GM23338 (cell line): ENCODE measurements at regions not wholly inside any gene's neighbourhood (a gene's known extent, or its start where the extent isn't known, plus 50 kb on each side); places are given as distances from the start of the nearest gene placed in this dataset.
A peak's percentile ranks its signal among the peaks of the same experiment; 100 is the strongest.
"Not testable (repeated sequence)": the region's sequence is repeated elsewhere in the genome, so short reads cannot be mapped to it uniquely, and the experiment has no call there.

Experiments
- ATAC-seq: fragments of 200-7000 bp; cut with Tn5 transposase; 3 replicates; pipeline ENCODE4 v1.9.1; 2020
- DNase-seq: peaks from one replicate; pipeline ENCODE4 v3.0.0-alpha.2; 2015; ENCODE audit warnings: low spot score
- H2AFZ ChIP-seq: fragments of 200-600 bp; sonication (generic); 2 replicates; pipeline ENCODE4 v1.8.0; 2016; ENCODE audit warnings: antibody characterized with exemption, mild to moderate bottlenecking, moderate library complexity
- H3F3A ChIP-seq: fragments of 200-600 bp; sonication (generic); replicated peaks from 2 replicates; pipeline ENCODE4 v1.8.0; 2017; ENCODE audit warnings: antibody characterized with exemption, mixed run types, low read depth
- H3K27ac ChIP-seq: fragments of 200-600 bp; sonication (generic); 2 replicates; pipeline ENCODE4 v1.6.1; 2016; ENCODE audit warnings: low read depth
- H3K27me3 ChIP-seq: fragments of 200-600 bp; sonication (generic); 2 replicates; pipeline ENCODE4 v1.8.0; 2016; ENCODE audit warnings: mild to moderate bottlenecking, mixed run types, moderate library complexity; ENCODE audit not compliant: insufficient read depth
- H3K36me3 ChIP-seq: fragments of 200-600 bp; sonication (generic); 2 replicates; pipeline ENCODE4 v1.8.0; 2016; ENCODE audit warnings: mild to moderate bottlenecking; ENCODE audit not compliant: insufficient read depth
- H3K4me1 ChIP-seq: fragments of 200-600 bp; sonication (generic); 2 replicates; pipeline ENCODE4 v1.8.0; 2016; ENCODE audit warnings: mild to moderate bottlenecking, moderate library complexity; ENCODE audit not compliant: insufficient read depth
- H3K4me2 ChIP-seq: fragments of 200-600 bp; sonication (generic); 2 replicates; pipeline ENCODE4 v1.7.1; 2017; ENCODE audit warnings: mixed run types
- H3K4me3 ChIP-seq: fragments of 200-600 bp; sonication (generic); 2 replicates; pipeline ENCODE4 v1.6.1; 2016; ENCODE audit warnings: mixed run types
- H3K79me2 ChIP-seq: fragments of 200-600 bp; sonication (generic); replicated peaks from 2 replicates; pipeline ENCODE4 v1.8.0; 2017; ENCODE audit warnings: mild to moderate bottlenecking; ENCODE audit not compliant: insufficient read depth
- H3K9me2 ChIP-seq: fragments of 200-600 bp; sonication (generic); 2 replicates; pipeline ENCODE4 v1.8.0; 2017; ENCODE audit not compliant: insufficient read depth
- H4K20me1 ChIP-seq: fragments of 200-600 bp; sonication (generic); replicated peaks from 2 replicates; pipeline ENCODE4 v1.8.0; 2017; ENCODE audit warnings: mild to moderate bottlenecking; ENCODE audit not compliant: insufficient read depth
- H3K27ac Mint-ChIP-seq: 2 replicates; pipeline ENCODE4 v1.8.0; 2020; ENCODE audit warnings: inconsistent platforms, mild to moderate bottlenecking, moderate library complexity, mixed read lengths
- H3K27me3 Mint-ChIP-seq: 3 replicates; pipeline ENCODE4 v1.8.0; 2022; ENCODE audit warnings: low read depth, mild to moderate bottlenecking, moderate library complexity, mixed read lengths, inconsistent platforms; ENCODE audit not compliant: insufficient read depth, poor library complexity
- H3K36me3 Mint-ChIP-seq: 3 replicates; pipeline ENCODE4 v1.8.0; 2021; ENCODE audit warnings: low read depth, mild to moderate bottlenecking, inconsistent platforms, moderate library complexity, mixed read lengths
- H3K4me1 Mint-ChIP-seq: 3 replicates; pipeline ENCODE4 v1.8.0; 2020; ENCODE audit warnings: mild to moderate bottlenecking, inconsistent platforms, mixed read lengths
- H3K4me3 Mint-ChIP-seq: 3 replicates; pipeline ENCODE4 v1.8.0; 2021; ENCODE audit warnings: moderate library complexity, mild to moderate bottlenecking, inconsistent platforms, mixed read lengths
- H3K9me3 Mint-ChIP-seq: 3 replicates; pipeline ENCODE4 v1.8.0; 2020; ENCODE audit warnings: moderate library complexity, mild to moderate bottlenecking, inconsistent platforms, mixed read lengths
- EZH2phosphoT487 ChIP-seq: fragments of 200-600 bp; sonication (generic); IDR thresholded peaks from one replicate; pipeline ENCODE4 v1.8.1; 2018; ENCODE audit warnings: antibody characterized with exemption; ENCODE audit not compliant: unreplicated experiment
- JUNB ChIP-seq: IDR thresholded peaks from one replicate; pipeline ENCODE4 v1.6.1; 2016; ENCODE audit warnings: antibody characterized with exemption; ENCODE audit not compliant: unreplicated experiment
- NANOG ChIP-seq: IDR thresholded peaks from 2 replicates; pipeline ENCODE4 v1.6.1; 2016; ENCODE audit warnings: antibody characterized with exemption, borderline replicate concordance
- ZNF114 ChIP-seq: fragments of 250-450 bp; sonication (Bioruptor Pico); IDR thresholded peaks from 2 replicates; pipeline ENCODE4 v1.5.0; 2020; ENCODE audit warnings: mild to moderate bottlenecking, moderate library complexity
- ZNF331 ChIP-seq: fragments of 250-450 bp; sonication (Bioruptor Pico); IDR thresholded peaks from 2 replicates; pipeline ENCODE4 v1.5.0; 2020; ENCODE audit warnings: low read depth, mild to moderate bottlenecking, moderate library complexity
- TF ChIP-seq, protein P1 (sequence below): fragments of 250-450 bp; sonication (Bioruptor Pico); IDR thresholded peaks from 2 replicates; pipeline ENCODE4 v1.5.0; 2020; ENCODE audit warnings: mild to moderate bottlenecking, moderate library complexity
- TF ChIP-seq, protein P2 (sequence below), 2 experiments: fragments of 200-600 bp in 1 of 2; sonication (generic) in 1 of 2; conservative IDR thresholded peaks; 2 replicates each; pipeline versions ENCODE4 v1.5.1 to v1.6.1; 2016 to 2017; ENCODE audit warnings: antibody characterized with exemption in 2 of 2, low read depth in 2 of 2, mild to moderate bottlenecking in 2 of 2, moderate library complexity in 1 of 2

- TF ChIP-seq, protein P1, sequence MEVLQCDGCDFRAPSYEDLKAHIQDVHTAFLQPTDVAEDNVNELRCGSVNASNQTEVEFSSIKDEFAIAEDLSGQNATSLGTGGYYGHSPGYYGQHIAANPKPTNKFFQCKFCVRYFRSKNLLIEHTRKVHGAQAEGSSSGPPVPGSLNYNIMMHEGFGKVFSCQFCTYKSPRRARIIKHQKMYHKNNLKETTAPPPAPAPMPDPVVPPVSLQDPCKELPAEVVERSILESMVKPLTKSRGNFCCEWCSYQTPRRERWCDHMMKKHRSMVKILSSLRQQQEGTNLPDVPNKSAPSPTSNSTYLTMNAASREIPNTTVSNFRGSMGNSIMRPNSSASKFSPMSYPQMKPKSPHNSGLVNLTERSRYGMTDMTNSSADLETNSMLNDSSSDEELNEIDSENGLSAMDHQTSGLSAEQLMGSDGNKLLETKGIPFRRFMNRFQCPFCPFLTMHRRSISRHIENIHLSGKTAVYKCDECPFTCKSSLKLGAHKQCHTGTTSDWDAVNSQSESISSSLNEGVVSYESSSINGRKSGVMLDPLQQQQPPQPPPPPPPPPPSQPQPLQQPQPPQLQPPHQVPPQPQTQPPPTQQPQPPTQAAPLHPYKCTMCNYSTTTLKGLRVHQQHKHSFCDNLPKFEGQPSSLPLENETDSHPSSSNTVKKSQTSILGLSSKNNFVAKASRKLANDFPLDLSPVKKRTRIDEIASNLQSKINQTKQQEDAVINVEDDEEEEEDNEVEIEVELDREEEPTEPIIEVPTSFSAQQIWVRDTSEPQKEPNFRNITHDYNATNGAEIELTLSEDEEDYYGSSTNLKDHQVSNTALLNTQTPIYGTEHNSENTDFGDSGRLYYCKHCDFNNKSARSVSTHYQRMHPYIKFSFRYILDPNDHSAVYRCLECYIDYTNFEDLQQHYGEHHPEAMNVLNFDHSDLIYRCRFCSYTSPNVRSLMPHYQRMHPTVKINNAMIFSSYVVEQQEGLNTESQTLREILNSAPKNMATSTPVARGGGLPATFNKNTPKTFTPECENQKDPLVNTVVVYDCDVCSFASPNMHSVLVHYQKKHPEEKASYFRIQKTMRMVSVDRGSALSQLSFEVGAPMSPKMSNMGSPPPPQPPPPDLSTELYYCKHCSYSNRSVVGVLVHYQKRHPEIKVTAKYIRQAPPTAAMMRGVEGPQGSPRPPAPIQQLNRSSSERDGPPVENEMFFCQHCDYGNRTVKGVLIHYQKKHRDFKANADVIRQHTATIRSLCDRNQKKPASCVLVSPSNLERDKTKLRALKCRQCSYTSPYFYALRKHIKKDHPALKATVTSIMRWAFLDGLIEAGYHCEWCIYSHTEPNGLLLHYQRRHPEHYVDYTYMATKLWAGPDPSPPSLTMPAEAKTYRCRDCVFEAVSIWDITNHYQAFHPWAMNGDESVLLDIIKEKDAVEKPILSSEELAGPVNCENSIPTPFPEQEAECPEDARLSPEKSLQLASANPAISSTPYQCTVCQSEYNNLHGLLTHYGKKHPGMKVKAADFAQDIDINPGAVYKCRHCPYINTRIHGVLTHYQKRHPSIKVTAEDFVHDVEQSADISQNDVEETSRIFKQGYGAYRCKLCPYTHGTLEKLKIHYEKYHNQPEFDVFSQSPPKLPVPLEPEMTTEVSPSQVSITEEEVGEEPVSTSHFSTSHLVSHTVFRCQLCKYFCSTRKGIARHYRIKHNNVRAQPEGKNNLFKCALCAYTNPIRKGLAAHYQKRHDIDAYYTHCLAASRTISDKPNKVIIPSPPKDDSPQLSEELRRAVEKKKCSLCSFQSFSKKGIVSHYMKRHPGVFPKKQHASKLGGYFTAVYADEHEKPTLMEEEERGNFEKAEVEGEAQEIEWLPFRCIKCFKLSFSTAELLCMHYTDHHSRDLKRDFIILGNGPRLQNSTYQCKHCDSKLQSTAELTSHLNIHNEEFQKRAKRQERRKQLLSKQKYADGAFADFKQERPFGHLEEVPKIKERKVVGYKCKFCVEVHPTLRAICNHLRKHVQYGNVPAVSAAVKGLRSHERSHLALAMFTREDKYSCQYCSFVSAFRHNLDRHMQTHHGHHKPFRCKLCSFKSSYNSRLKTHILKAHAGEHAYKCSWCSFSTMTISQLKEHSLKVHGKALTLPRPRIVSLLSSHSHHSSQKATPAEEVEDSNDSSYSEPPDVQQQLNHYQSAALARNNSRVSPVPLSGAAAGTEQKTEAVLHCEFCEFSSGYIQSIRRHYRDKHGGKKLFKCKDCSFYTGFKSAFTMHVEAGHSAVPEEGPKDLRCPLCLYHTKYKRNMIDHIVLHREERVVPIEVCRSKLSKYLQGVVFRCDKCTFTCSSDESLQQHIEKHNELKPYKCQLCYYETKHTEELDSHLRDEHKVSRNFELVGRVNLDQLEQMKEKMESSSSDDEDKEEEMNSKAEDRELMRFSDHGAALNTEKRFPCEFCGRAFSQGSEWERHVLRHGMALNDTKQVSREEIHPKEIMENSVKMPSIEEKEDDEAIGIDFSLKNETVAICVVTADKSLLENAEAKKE (CRISPR knock-in tag): no peak
- no peak for TF ChIP-seq ZNF331 (CRISPR knock-in tag)
Measured at GRCh38 chr6:50565004-50565403, 148.3 kb upstream of the TFAP2D start (continued).

DNA sequence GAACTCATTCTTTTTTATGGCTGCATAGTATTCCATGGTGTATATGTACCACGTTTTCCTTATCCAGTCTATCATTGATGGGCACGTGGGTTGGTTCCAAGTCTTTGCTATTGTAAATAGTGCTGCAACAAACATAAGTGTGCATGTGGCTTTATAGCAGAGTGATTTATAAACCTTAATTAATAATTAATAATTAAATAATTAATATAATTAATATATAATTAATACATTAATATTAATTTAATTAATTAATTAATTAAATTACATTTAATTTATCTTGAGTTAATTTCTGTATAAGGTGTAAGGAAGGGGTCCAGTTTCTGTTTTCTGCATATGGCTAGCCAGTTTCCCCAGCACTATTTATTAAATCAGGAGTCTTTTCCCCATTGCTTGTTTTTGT lies 142.1 kb upstream of the TFAP2D start:
- H3K27me3 Mint-ChIP-seq, ATAC-seq, H3K36me3 ChIP-seq, H2AFZ ChIP-seq, H3K27ac ChIP-seq, DNase-seq, H3K4me3 ChIP-seq, H3K79me2 ChIP-seq, H3K4me2 ChIP-seq, H3F3A ChIP-seq, H3K36me3 Mint-ChIP-seq, H3K27ac Mint-ChIP-seq, H3K4me1 Mint-ChIP-seq, H3K9me2 ChIP-seq, H4K20me1 ChIP-seq, H3K4me3 Mint-ChIP-seq, H3K4me1 ChIP-seq, H3K27me3 ChIP-seq: not testable (repeated sequence)
- H3K9me3 Mint-ChIP-seq: peaks cover 12% of the 10 kb centered on the region; the same call in 2 of the 3 replicates

DNA sequence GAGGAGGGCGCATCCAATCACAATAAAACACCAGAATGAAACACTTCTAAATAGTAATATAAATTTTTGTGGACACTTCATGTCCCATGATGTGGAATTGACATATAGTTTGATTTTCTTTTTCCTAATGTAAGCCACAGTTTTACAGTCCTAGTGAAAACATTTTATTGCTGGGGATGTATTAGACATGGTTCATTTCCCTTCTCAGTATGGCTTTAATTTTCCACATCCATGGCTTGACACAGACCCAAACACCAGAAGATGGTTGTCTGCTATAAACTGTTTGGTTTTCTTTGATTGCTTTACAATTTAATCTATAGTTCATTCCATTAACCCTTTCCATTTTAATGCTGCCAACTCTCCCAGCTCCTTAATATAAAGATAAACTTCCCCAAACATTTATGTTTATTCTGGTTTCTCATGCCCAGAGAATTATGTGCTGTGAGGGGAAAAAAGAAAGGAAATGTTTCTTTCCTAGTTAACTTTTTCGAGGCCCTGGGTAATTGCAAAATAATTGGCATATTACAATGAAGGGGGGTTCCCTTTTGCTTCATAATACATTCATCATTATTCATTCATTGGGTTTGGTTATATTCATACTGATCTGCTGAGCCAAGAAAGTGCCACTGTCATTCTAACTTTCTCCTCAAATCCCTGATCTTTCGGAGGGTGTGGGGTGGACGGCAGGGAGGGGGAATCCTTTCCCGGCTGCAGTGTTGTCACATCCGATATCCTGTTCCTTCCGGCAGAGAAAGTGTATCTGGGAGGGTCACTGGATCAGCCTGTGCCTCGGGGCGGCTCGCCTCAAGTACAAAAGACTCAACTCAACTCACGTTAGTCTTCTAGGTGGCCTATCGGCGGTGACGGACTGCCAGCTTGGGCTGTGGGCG lies 127.6 kb upstream of the TFAP2D start:
- Histone ChIP-seq H2AFZ (peak overlapping the region; percentile 74; the same call in 1 of the 2 replicates), H3K27me3 (no peaks in the 10 kb centered on the region), H3K9me2 (no peaks in the 10 kb centered on the region), H3K4me3 (no peak overlapping the region), H3K36me3 (no peaks in the 10 kb centered on the region), H3K79me2 (no peaks in the 10 kb centered on the region), H3F3A (no peaks in the 10 kb centered on the region), H3K4me1 (no peaks in the 10 kb centered on the region), H3K27ac (no peak overlapping the region), H3K4me2 (no peak overlapping the region), H4K20me1 (no peaks in the 10 kb centered on the region)
- peak; percentile 45 for ATAC-seq
- Mint-ChIP-seq H3K4me1 (peaks cover 3% of the 10 kb centered on the region; the same call in 1 of the 3 replicates), H3K4me3 (no peak overlapping the region), H3K27ac (peak overlapping the region; percentile 18; the same call in 1 of the 2 replicates), H3K27me3 (no peaks in the 10 kb centered on the region), H3K36me3 (no peaks in the 10 kb centered on the region), H3K9me3 (no peaks in the 10 kb centered on the region)
- DNase-seq: peak; percentile 22
- TF ChIP-seq, protein P2, sequence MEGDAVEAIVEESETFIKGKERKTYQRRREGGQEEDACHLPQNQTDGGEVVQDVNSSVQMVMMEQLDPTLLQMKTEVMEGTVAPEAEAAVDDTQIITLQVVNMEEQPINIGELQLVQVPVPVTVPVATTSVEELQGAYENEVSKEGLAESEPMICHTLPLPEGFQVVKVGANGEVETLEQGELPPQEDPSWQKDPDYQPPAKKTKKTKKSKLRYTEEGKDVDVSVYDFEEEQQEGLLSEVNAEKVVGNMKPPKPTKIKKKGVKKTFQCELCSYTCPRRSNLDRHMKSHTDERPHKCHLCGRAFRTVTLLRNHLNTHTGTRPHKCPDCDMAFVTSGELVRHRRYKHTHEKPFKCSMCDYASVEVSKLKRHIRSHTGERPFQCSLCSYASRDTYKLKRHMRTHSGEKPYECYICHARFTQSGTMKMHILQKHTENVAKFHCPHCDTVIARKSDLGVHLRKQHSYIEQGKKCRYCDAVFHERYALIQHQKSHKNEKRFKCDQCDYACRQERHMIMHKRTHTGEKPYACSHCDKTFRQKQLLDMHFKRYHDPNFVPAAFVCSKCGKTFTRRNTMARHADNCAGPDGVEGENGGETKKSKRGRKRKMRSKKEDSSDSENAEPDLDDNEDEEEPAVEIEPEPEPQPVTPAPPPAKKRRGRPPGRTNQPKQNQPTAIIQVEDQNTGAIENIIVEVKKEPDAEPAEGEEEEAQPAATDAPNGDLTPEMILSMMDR (conservative IDR thresholded peaks at IDR 0.05; ENCODE audit: low read depth in 2 of 2): no peak
- TF ChIP-seq JUNB (no peak), EZH2phosphoT487 (no peak), ZNF114 (no peak), NANOG (no peak)
